ENCODE measurements at regions not wholly inside any gene's neighbourhood (a gene's known extent, or its start where the extent isn't known, plus 50 kb on each side); places are given as distances from the start of the nearest gene placed in this dataset.
"Not testable (repeated sequence)": the region's sequence is repeated elsewhere in the genome, so short reads cannot be mapped to it uniquely, and the experiment has no call there.

DNA sequence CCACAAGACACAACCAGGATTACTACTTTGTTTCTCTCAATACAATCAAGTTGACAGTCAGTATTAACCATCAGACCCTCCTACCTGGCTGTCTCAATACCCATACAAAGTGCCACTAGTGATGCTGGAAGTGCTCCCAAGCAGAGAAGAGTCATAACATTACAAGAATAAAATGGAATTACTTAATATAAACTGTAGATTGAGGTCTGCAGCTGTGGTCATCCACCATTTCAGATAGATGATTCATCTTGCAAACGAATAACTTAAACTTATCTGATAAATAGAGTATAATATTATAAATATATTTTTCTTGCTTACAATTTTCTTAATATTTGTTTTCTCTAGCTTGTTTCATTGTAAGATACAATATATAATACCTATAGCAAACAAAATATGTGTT, 1034.2 kb upstream of the PCDH10 start:
- H3K27me3 Mint-ChIP-seq (ENCODE audit: low read depth), result no peaks in the 10 kb centered on the region
- no peaks in the 10 kb centered on the region for H3K36me3 Mint-ChIP-seq (ENCODE audit: low read depth)
- CTCF ChIA-PET, result no interaction called here
- no peaks in the 10 kb centered on the region for H3K4me1 Mint-ChIP-seq (ENCODE audit: low read depth)
- H3K9me3 Mint-ChIP-seq, result peaks cover 3% of the 10 kb centered on the region
- no peak for DNase-seq
- H3K27ac Mint-ChIP-seq, result no peak overlapping the region
- intact Hi-C loops (cut with micrococcal nuclease), result no loop called here
- H3K4me3 Mint-ChIP-seq, result no peak overlapping the region

DNA sequence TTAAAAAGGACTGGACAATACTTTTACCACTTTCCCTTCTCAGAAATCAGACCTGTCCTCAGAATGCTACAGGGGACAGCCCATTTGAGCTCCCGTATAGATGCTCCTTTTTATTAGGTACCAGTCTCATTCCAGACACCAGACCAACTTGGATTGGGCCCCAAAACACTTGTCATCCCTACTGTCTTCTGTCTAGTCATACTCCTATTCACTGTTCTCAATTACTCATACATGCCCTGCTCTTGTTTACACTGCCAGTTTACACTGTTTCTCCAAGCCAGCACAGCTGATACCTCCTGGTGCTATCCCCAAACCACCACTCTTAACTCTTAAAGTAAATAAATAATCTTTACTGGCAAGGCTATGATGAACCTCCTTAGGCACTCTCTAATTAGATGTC, 1026.4 kb upstream of the PCDH10 start:
- H3K9me3 Mint-ChIP-seq; H3K4me3 Mint-ChIP-seq; H3K36me3 Mint-ChIP-seq (ENCODE audit: low read depth); DNase-seq; H3K27me3 Mint-ChIP-seq (ENCODE audit: low read depth); H3K27ac Mint-ChIP-seq; H3K4me1 Mint-ChIP-seq (ENCODE audit: low read depth); intact Hi-C loops (cut with micrococcal nuclease); CTCF ChIA-PET: not testable (repeated sequence)

DNA sequence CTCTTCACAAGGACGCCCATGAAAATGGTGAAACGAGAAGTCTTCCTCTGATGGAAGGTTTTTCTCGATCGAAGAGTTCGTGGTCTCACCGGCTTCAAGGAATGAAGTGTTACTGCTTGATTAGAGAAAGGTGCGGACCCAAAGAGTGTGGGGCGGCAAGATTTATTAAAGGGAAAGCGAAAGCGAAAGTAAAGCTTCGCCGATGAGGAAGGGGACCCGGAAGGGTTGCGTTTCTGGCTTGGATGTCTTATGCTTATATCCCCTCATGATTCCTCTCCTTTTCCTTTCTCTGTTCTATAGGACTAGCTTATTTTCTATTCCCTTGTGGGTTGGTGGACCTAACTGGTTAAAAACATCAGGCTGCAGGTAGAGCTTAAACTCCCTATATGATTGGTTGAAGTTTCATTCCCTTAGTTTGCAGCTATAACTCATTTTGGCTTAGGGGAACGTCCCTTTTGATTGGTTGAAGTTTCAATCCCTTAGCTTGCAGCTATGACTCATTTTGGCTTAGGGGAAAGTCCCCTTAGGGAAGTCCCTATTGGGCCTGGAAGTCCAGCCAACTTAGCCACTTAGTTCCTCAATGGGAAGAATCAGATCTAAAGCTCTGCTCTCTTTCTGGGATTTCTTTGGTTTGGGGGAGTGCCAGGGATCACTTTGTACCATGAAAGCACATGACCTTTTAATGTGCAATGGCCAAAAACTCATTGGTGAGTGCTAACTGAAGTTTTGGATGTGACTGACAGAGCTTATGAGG, 1025.0 kb upstream of the PCDH10 start:
- Mint-ChIP-seq H3K36me3 (ENCODE audit: low read depth) (no peaks in the 10 kb centered on the region), H3K27ac (no peak overlapping the region), H3K27me3 (ENCODE audit: low read depth) (no peaks in the 10 kb centered on the region), H3K4me3 (no peak overlapping the region), H3K4me1 (ENCODE audit: low read depth) (no peaks in the 10 kb centered on the region), H3K9me3 (no peaks in the 10 kb centered on the region)
- no peak for DNase-seq
- CTCF ChIA-PET, result no interaction called here
- intact Hi-C loops (cut with micrococcal nuclease), result no loop called here

DNA sequence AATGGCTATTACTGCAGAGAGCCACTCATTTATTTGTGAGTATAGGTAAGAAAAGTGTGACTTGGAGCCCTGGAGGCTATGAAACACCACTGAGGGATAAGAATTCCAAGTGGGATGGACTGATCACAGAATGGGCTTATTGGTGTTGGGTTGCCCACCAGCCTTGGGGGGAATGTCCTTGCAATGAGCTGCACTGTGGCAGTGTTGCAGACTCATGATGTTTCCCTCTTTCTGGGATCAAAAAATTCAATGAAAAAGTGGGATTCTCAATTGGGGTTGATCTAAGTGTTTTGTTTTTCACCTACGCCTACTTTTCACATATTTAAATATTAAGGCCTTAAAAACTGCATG, 1024.5 kb upstream of the PCDH10 start:
- H3K36me3 Mint-ChIP-seq (ENCODE audit: low read depth), result no peaks in the 10 kb centered on the region
- no peak for DNase-seq
- no peaks in the 10 kb centered on the region for H3K27me3 Mint-ChIP-seq (ENCODE audit: low read depth)
- no peak overlapping the region for H3K4me3 Mint-ChIP-seq
- no peak overlapping the region for H3K27ac Mint-ChIP-seq
- CTCF ChIA-PET, result no interaction called here
- intact Hi-C loops (cut with micrococcal nuclease), result no loop called here
- no peaks in the 10 kb centered on the region for H3K9me3 Mint-ChIP-seq
- no peaks in the 10 kb centered on the region for H3K4me1 Mint-ChIP-seq (ENCODE audit: low read depth)

DNA sequence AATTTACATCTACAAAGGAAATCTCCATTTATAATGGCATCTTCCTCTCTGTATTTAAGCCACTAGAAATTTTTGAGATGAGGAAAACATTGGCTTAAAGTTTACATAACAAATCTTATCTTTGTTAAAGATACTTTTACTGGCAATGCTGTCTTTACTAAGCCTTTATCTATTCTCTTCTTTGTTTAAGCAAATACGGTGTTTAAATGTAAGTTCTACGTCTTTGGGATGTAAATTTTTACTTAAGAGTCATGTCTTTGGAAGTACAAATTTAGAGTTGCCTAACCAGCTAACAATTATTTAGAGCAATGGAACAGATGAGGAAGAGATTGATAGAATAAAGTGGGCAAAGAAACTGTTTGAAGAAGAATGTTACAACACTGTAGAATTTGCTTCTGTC, 1024.0 kb upstream of the PCDH10 start:
- intact Hi-C loops (cut with micrococcal nuclease), result no loop called here
- H3K27me3 Mint-ChIP-seq (ENCODE audit: low read depth), result no peaks in the 10 kb centered on the region
- CTCF ChIA-PET, result no interaction called here
- H3K36me3 Mint-ChIP-seq (ENCODE audit: low read depth), result no peaks in the 10 kb centered on the region
- H3K4me3 Mint-ChIP-seq, result no peak overlapping the region
- no peak for DNase-seq
- H3K27ac Mint-ChIP-seq, result no peak overlapping the region
- no peaks in the 10 kb centered on the region for H3K9me3 Mint-ChIP-seq
- no peaks in the 10 kb centered on the region for H3K4me1 Mint-ChIP-seq (ENCODE audit: low read depth)

DNA sequence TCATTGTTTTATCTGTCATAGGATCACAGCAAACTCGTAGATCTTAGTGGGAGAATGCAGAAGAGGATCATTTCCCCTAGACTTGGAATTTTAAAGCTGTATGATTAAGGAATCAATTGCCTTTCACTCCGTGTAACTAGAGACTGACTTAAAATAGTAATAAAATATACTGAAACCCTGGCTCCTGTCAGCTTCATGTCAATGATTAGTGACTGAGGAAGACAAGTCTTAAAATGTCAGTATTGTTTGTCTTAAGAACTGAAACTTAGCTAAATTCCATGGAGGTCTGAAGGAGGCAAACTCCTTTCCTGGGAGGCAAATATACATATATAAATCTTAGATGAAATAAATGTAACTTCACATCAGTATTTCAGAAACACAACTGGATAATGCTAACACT, 1016.7 kb upstream of the PCDH10 start:
- intact Hi-C loops (cut with micrococcal nuclease), result no loop called here
- CTCF ChIA-PET, result interaction anchor here (1.5 kb wide), 1 partner anchor 9 kb away, joined by 3 read pairs; no protein-coding TSS in a partner anchor
- no peaks in the 10 kb centered on the region for H3K4me1 Mint-ChIP-seq (ENCODE audit: low read depth)
- no peak for DNase-seq
- no peaks in the 10 kb centered on the region for H3K36me3 Mint-ChIP-seq (ENCODE audit: low read depth)
- peaks cover 8% of the 10 kb centered on the region for H3K9me3 Mint-ChIP-seq
- no peaks in the 10 kb centered on the region for H3K27me3 Mint-ChIP-seq (ENCODE audit: low read depth)
- H3K27ac Mint-ChIP-seq, result no peak overlapping the region
- H3K4me3 Mint-ChIP-seq, result no peak overlapping the region

DNA sequence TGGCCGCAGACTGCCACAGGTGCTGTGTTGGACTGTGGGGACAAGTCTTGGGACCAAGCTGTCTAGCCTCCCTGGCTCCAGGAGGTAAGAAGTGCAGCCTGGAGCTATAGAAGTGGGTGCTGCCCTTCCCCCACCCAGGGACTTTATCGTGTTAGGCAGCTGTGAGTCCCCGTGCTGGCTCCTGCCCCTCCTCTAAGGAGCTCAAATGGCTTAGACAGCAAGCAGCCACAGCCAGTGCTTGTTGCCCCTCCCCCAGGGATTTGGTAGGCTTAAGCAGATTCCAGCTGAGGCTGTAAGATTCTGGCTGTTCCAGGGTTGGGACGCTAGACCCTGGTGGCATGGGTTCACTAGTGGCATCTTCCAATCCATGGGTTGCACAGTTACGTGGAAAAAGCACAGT, 979.4 kb upstream of the PCDH10 start:
- H3K9me3 Mint-ChIP-seq, result peaks cover 7% of the 10 kb centered on the region
- DNase-seq, result no peak
- H3K4me3 Mint-ChIP-seq, result no peak overlapping the region
- CTCF ChIA-PET, result no interaction called here
- no peaks in the 10 kb centered on the region for H3K4me1 Mint-ChIP-seq (ENCODE audit: low read depth)
- H3K27ac Mint-ChIP-seq, result no peak overlapping the region
- intact Hi-C loops (cut with micrococcal nuclease), result no loop called here
- no peaks in the 10 kb centered on the region for H3K36me3 Mint-ChIP-seq (ENCODE audit: low read depth)
- no peaks in the 10 kb centered on the region for H3K27me3 Mint-ChIP-seq (ENCODE audit: low read depth)

GRCh38 chr4:132180020-132180427, 969.1 kb upstream of the PCDH10 start:
- CTCF ChIA-PET, result no interaction called here
- no peak for DNase-seq
- Mint-ChIP-seq H3K27ac (no peak overlapping the region), H3K9me3 (no peaks in the 10 kb centered on the region), H3K4me3 (no peak overlapping the region), H3K36me3 (ENCODE audit: low read depth) (no peaks in the 10 kb centered on the region), H3K4me1 (ENCODE audit: low read depth) (no peaks in the 10 kb centered on the region), H3K27me3 (ENCODE audit: low read depth) (no peaks in the 10 kb centered on the region)
- intact Hi-C loops (cut with micrococcal nuclease), result no loop called here

DNA sequence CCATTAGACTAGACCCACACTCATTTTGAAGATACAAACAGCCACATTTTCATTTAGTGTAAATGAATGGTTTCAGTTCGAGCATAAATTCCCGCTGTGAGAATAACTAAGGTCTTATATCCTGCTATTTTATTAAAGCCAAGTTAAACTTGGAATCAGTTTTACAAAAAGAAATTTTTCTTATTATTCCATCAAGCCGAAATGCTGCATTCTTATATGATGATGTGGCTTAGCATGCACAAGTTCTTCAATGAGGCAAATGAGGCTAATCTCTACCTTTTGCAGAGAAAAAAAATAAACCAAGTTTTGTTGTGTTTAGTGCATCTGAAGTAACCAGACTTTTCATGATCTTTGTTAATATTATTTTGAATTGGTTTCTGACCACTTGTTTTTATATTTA, 953.9 kb upstream of the PCDH10 start:
- Mint-ChIP-seq H3K27me3 (ENCODE audit: low read depth) (no peaks in the 10 kb centered on the region), H3K36me3 (ENCODE audit: low read depth) (no peaks in the 10 kb centered on the region), H3K9me3 (peaks cover 1% of the 10 kb centered on the region), H3K4me1 (ENCODE audit: low read depth) (no peaks in the 10 kb centered on the region), H3K4me3 (no peak overlapping the region), H3K27ac (no peak overlapping the region)
- intact Hi-C loops (cut with micrococcal nuclease), result no loop called here
- CTCF ChIA-PET, result no interaction called here
- no peak for DNase-seq

GRCh38 chr4:132203618-132204017, 945.5 kb upstream of the PCDH10 start:
- no peaks in the 10 kb centered on the region for H3K9me3 Mint-ChIP-seq
- H3K4me1 Mint-ChIP-seq (ENCODE audit: low read depth), result no peaks in the 10 kb centered on the region
- CTCF ChIA-PET, result no interaction called here
- no peaks in the 10 kb centered on the region for H3K36me3 Mint-ChIP-seq (ENCODE audit: low read depth)
- no peak overlapping the region for H3K4me3 Mint-ChIP-seq
- intact Hi-C loops (cut with micrococcal nuclease), result no loop called here
- no peaks in the 10 kb centered on the region for H3K27me3 Mint-ChIP-seq (ENCODE audit: low read depth)
- H3K27ac Mint-ChIP-seq, result no peak overlapping the region
- no peak for DNase-seq

- H3K9me3 Mint-ChIP-seq, result peaks cover 2% of the 10 kb centered on the region
- CTCF ChIA-PET, result no interaction called here
- no peaks in the 10 kb centered on the region for H3K27me3 Mint-ChIP-seq (ENCODE audit: low read depth)
- no peaks in the 10 kb centered on the region for H3K4me1 Mint-ChIP-seq (ENCODE audit: low read depth)
- no peak overlapping the region for H3K27ac Mint-ChIP-seq
- intact Hi-C loops (cut with micrococcal nuclease), result no loop called here
- DNase-seq, result no peak
- H3K36me3 Mint-ChIP-seq (ENCODE audit: low read depth), result no peaks in the 10 kb centered on the region
- no peak overlapping the region for H3K4me3 Mint-ChIP-seq
Observed at GRCh38 chr4:132214519-132214918, 934.6 kb upstream of the PCDH10 start.

- intact Hi-C loops (cut with micrococcal nuclease), result no loop called here
- Mint-ChIP-seq H3K27me3 (ENCODE audit: low read depth) (no peaks in the 10 kb centered on the region), H3K9me3 (peaks cover 7% of the 10 kb centered on the region), H3K27ac (no peak overlapping the region), H3K4me1 (ENCODE audit: low read depth) (no peaks in the 10 kb centered on the region), H3K36me3 (ENCODE audit: low read depth) (no peaks in the 10 kb centered on the region), H3K4me3 (no peak overlapping the region)
- no peak for DNase-seq
- CTCF ChIA-PET, result no interaction called here
Observed at GRCh38 chr4:132218406-132218805, 930.7 kb upstream of the PCDH10 start.

GRCh38 chr4:132227151-132227856, 921.8 kb upstream of the PCDH10 start:
- H3K9me3 Mint-ChIP-seq, result peaks cover 15% of the 10 kb centered on the region
- no peak overlapping the region for H3K4me3 Mint-ChIP-seq
- CTCF ChIA-PET, result no interaction called here
- DNase-seq, result no peak
- intact Hi-C loops (cut with micrococcal nuclease), result no loop called here
- no peaks in the 10 kb centered on the region for H3K4me1 Mint-ChIP-seq (ENCODE audit: low read depth)
- H3K27ac Mint-ChIP-seq, result no peak overlapping the region
- no peaks in the 10 kb centered on the region for H3K36me3 Mint-ChIP-seq (ENCODE audit: low read depth)
- H3K27me3 Mint-ChIP-seq (ENCODE audit: low read depth), result no peaks in the 10 kb centered on the region

Data from activated naive CD4-positive, alpha-beta T cell treated with anti-CD3 and anti-CD28 coated beads for 36 hours (primary cell).